HG03442 (cell line): ENCODE measurements at regions not wholly inside any gene's neighbourhood (a gene's known extent, or its start where the extent isn't known, plus 50 kb on each side); places are given as distances from the start of the nearest gene placed in this dataset.
A peak's percentile ranks its signal among the peaks of the same experiment; 100 is the strongest.
"Not testable (repeated sequence)": the region's sequence is repeated elsewhere in the genome, so short reads cannot be mapped to it uniquely, and the experiment has no call there.

ENCODE experiments used
- ATAC-seq: cut with Tn5 transposase; IDR thresholded peaks from one replicate; pipeline ENCODE4 v1.9.1; 2021; ENCODE audit warnings: mild to moderate bottlenecking, moderate library complexity; ENCODE audit not compliant: unreplicated experiment

GRCh38 chr1:234962340-234962989 is 166.2 kb downstream of the TOMM20 start:
- ATAC-seq, result peak; percentile 46

GRCh38 chr1:234961456-234962339 is 166.9 kb downstream of the TOMM20 start:
- ATAC-seq, result no peak

GRCh38 chr1:234960722-234961455 is 167.7 kb downstream of the TOMM20 start:
- no peak for ATAC-seq

- ATAC-seq, result no peak
Observed at GRCh38 chr1:234958706-234959657, 169.7 kb downstream of the TOMM20 start.

GRCh38 chr1:234958066-234958705 is 170.5 kb downstream of the TOMM20 start:
- ATAC-seq, result no peak

- ATAC-seq, result no peak
Observed at GRCh38 chr1:234957330-234958065, 171.1 kb downstream of the TOMM20 start.

- no peak for ATAC-seq
Observed at GRCh38 chr1:234956821-234957329, 171.8 kb downstream of the TOMM20 start.

GRCh38 chr1:234955107-234955731 is 173.4 kb downstream of the TOMM20 start:
- ATAC-seq, result no peak

GRCh38 chr1:234954613-234955012 is 174.0 kb downstream of the TOMM20 start:
- no peak for ATAC-seq

- no peak for ATAC-seq
Observed at GRCh38 chr1:234953655-234954405, 174.8 kb downstream of the TOMM20 start.

GRCh38 chr1:234950598-234950997 is 178.0 kb downstream of the TOMM20 start:
- ATAC-seq, result no peak

GRCh38 chr1:234949528-234949927 is 179.1 kb downstream of the TOMM20 start:
- ATAC-seq, result not testable (repeated sequence)

- no peak for ATAC-seq
Observed at GRCh38 chr1:234944439-234945344, 183.9 kb downstream of the TOMM20 start.

GRCh38 chr1:234943836-234944402 is 184.7 kb downstream of the TOMM20 start:
- ATAC-seq, result no peak

GRCh38 chr1:234942879-234943506 is 185.6 kb downstream of the TOMM20 start:
- ATAC-seq, result no peak

- ATAC-seq, result no peak
Observed at GRCh38 chr1:234942012-234942332, 186.7 kb downstream of the TOMM20 start.
